Natural killer cell (primary cell): ENCODE measurements at regions not wholly inside any gene's neighbourhood (a gene's known extent, or its start where the extent isn't known, plus 50 kb on each side); places are given as distances from the start of the nearest gene placed in this dataset.
"Not testable (repeated sequence)": the region's sequence is repeated elsewhere in the genome, so short reads cannot be mapped to it uniquely, and the experiment has no call there.

Experiments used
- ATAC-seq, 3 donors: fragments of 150-1000 bp in 2 of 3; fragments of 200-7000 bp in 1 of 3; cut with Tn5 transposase; 1 replicate in 1 of 3; 2 replicates in 2 of 3; pipeline ENCODE4 v1.10.0; 2021; ENCODE audit warnings: mild to moderate bottlenecking in 2 of 3, moderate library complexity in 2 of 3
- DNase-seq, 2 donors: peaks; one replicate each; pipeline versions ENCODE4 v3.0.0 to v3.0.0-alpha.2; 2013 to 2021; ENCODE audit warnings: mixed read lengths in 1 of 2
- H3K27ac ChIP-seq: one replicate; pipeline ENCODE4 v1.5.1; 2013; ENCODE audit warnings: mild to moderate bottlenecking, low read length
- H3K27me3 ChIP-seq: one replicate; pipeline ENCODE4 v1.6.1; 2013; ENCODE audit warnings: low read length; ENCODE audit not compliant: control insufficient read depth, insufficient read depth
- H3K36me3 ChIP-seq: one replicate; pipeline ENCODE4 v1.6.1; 2013; ENCODE audit warnings: low read length; ENCODE audit not compliant: control insufficient read depth, insufficient read depth
- H3K4me1 ChIP-seq: one replicate; pipeline ENCODE4 v1.6.1; 2013; ENCODE audit warnings: low read length; ENCODE audit not compliant: control insufficient read depth, insufficient read depth
- H3K4me3 ChIP-seq: one replicate; pipeline ENCODE4 v1.5.1; 2013; ENCODE audit warnings: low read length
- H3K9me3 ChIP-seq: one replicate; pipeline ENCODE4 v1.6.1; 2013; ENCODE audit warnings: low read length; ENCODE audit not compliant: control insufficient read depth, insufficient read depth
- H3K27ac Mint-ChIP-seq, 2 donors: one replicate each; pipeline ENCODE4 v1.8.0; 2022; ENCODE audit warnings: mild to moderate bottlenecking in 2 of 2, mixed read lengths in 2 of 2, moderate library complexity in 1 of 2
- H3K27me3 Mint-ChIP-seq, 2 donors: one replicate each; pipeline ENCODE4 v1.8.0; 2022; ENCODE audit warnings: low read depth in 2 of 2, mixed read lengths in 2 of 2
- H3K36me3 Mint-ChIP-seq: one replicate; pipeline ENCODE4 v1.8.0; 2022; ENCODE audit warnings: mixed read lengths
- H3K4me1 Mint-ChIP-seq, 2 donors: one replicate each; pipeline ENCODE4 v1.8.0; 2022; ENCODE audit warnings: mixed read lengths in 2 of 2
- H3K4me3 Mint-ChIP-seq: one replicate; pipeline ENCODE4 v1.8.0; 2022; ENCODE audit warnings: mild to moderate bottlenecking, moderate library complexity, mixed read lengths
- H3K9me3 Mint-ChIP-seq, 2 donors: one replicate each; pipeline ENCODE4 v1.8.0; 2022; ENCODE audit warnings: mixed read lengths in 2 of 2
- WGBS: methylation state at CpG from one replicate; pipeline ENCODE4 v1.1.7; 2013; ENCODE audit warnings: missing lambda C conversion rate; ENCODE audit not compliant: insufficient coverage; 5-methylcytosine and 5-hydroxymethylcytosine counted together
- intact Hi-C: fragments of 100-400 bp; cut with micrococcal nuclease; formaldehyde crosslinking; loops from one replicate; pipeline ENCODE4 v1.14.2; 2022
- TF ChIP-seq, protein P1 (sequence below): fragments of 200-600 bp; IDR thresholded peaks from one replicate; pipeline ENCODE4 v1.8.0; 2022; ENCODE audit warnings: antibody characterized with exemption

GRCh38 chr20:29763821-29764511 is 1493.5 kb upstream of the DEFB115 start:
- Mint-ChIP-seq H3K27ac (no peak overlapping the region), H3K9me3 (peaks cover 7 to 13% of the 10 kb centered on the region in 2 donors), H3K36me3 (no peaks in the 10 kb centered on the region), H3K27me3 (no peaks in the 10 kb centered on the region), H3K4me1 (no peaks in the 10 kb centered on the region), H3K4me3 (no peak overlapping the region)
- Histone ChIP-seq H3K4me3 (no peak overlapping the region), H3K27me3 (no peaks in the 10 kb centered on the region), H3K36me3 (no peaks in the 10 kb centered on the region), H3K27ac (no peak overlapping the region), H3K4me1 (no peaks in the 10 kb centered on the region), H3K9me3 (peaks cover 5% of the 10 kb centered on the region)
- ATAC-seq (no peak), DNase-seq (no peak)
- TF ChIP-seq, protein P1, sequence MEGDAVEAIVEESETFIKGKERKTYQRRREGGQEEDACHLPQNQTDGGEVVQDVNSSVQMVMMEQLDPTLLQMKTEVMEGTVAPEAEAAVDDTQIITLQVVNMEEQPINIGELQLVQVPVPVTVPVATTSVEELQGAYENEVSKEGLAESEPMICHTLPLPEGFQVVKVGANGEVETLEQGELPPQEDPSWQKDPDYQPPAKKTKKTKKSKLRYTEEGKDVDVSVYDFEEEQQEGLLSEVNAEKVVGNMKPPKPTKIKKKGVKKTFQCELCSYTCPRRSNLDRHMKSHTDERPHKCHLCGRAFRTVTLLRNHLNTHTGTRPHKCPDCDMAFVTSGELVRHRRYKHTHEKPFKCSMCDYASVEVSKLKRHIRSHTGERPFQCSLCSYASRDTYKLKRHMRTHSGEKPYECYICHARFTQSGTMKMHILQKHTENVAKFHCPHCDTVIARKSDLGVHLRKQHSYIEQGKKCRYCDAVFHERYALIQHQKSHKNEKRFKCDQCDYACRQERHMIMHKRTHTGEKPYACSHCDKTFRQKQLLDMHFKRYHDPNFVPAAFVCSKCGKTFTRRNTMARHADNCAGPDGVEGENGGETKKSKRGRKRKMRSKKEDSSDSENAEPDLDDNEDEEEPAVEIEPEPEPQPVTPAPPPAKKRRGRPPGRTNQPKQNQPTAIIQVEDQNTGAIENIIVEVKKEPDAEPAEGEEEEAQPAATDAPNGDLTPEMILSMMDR: no peak
- WGBS: 62% methylated on average over 25 of the region's 29 CpGs
- intact Hi-C loops: no loop called here

GRCh38 chr20:29764922-29765610 is 1492.4 kb upstream of the DEFB115 start:
- H3K36me3 ChIP-seq, H3K36me3 Mint-ChIP-seq, H3K27me3 Mint-ChIP-seq, H3K9me3 ChIP-seq, ATAC-seq, H3K4me1 Mint-ChIP-seq, H3K27ac ChIP-seq, H3K4me1 ChIP-seq, H3K4me3 ChIP-seq, H3K27me3 ChIP-seq, intact Hi-C loops, H3K4me3 Mint-ChIP-seq, H3K27ac Mint-ChIP-seq: not testable (repeated sequence)
- 41% methylated on average over 25 of the region's 25 CpGs for WGBS
- H3K9me3 Mint-ChIP-seq: peaks cover 8 to 17% of the 10 kb centered on the region in 2 donors
- DNase-seq: peak in 1 of 2 donors; percentile 6

DNA sequence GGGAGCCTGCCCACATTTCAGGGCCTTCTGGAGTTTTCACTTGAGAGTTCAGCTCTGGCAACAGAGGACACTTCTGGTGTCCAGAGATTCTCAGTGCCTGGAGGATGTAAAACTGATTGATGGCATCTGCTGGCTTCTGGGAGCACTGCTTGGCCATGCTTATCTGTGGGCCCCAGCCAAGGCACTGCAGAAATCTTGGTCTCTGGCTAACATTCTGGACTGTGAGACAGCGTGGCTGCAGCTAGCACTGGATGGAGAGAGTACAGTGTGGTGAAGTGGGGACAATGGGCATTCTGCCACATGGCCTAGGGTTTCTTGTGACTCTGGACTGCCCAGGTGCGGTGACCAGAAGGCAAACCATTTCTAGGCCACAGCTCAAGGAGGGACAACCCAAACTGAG is 1479.4 kb upstream of the DEFB115 start:
- H3K36me3 ChIP-seq, H3K27ac ChIP-seq, H3K4me1 Mint-ChIP-seq, intact Hi-C loops, H3K27ac Mint-ChIP-seq, H3K4me3 ChIP-seq, ATAC-seq, H3K4me3 Mint-ChIP-seq, DNase-seq, H3K4me1 ChIP-seq, H3K27me3 Mint-ChIP-seq, H3K27me3 ChIP-seq: not testable (repeated sequence)
- H3K36me3 Mint-ChIP-seq: peaks cover 16% of the 10 kb centered on the region
- peaks cover 14 to 17% of the 10 kb centered on the region in 2 donors for H3K9me3 Mint-ChIP-seq
- peaks cover 13% of the 10 kb centered on the region for H3K9me3 ChIP-seq
- WGBS: 50% methylated on average over 2 of the region's 2 CpGs

DNA sequence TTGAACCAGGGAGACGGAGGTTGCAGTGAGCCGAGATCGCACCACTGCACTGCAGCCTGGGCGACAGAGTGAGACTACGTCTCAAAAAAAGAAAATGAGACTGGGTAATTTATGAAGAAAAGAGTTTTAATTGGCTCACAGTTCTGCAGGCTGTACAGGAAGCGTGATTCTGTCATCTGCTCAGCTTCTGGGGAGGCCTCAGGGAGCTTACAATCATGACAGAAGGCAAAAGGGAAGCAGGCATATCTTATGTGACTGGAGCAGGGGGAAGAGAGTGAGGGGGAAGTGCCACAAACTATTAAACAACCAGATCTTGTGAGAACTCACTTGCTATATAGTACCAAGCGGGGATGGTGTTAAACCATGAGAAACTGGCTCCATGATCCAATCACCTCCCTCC is 1476.2 kb upstream of the DEFB115 start:
- Mint-ChIP-seq H3K36me3 (peaks cover 12% of the 10 kb centered on the region), H3K9me3 (peaks cover 13 to 21% of the 10 kb centered on the region in 2 donors)
- H3K27ac ChIP-seq, H3K27me3 Mint-ChIP-seq, H3K36me3 ChIP-seq, H3K4me3 Mint-ChIP-seq, DNase-seq, ATAC-seq, H3K4me1 ChIP-seq, H3K4me3 ChIP-seq, H3K27me3 ChIP-seq, intact Hi-C loops, H3K27ac Mint-ChIP-seq, H3K4me1 Mint-ChIP-seq: not testable (repeated sequence)
- WGBS: 74% methylated on average over 7 of the region's 7 CpGs
- peaks cover 15% of the 10 kb centered on the region for H3K9me3 ChIP-seq

GRCh38 chr20:29781891-29782290 is 1475.6 kb upstream of the DEFB115 start:
- peaks cover 15% of the 10 kb centered on the region for H3K9me3 ChIP-seq
- H3K4me1 Mint-ChIP-seq, intact Hi-C loops, H3K4me3 ChIP-seq, DNase-seq, H3K27ac Mint-ChIP-seq, H3K27me3 ChIP-seq, H3K27ac ChIP-seq, H3K27me3 Mint-ChIP-seq, H3K36me3 ChIP-seq, H3K4me1 ChIP-seq, H3K4me3 Mint-ChIP-seq, ATAC-seq: not testable (repeated sequence)
- Mint-ChIP-seq H3K36me3 (peaks cover 15% of the 10 kb centered on the region), H3K9me3 (peaks cover 16 to 25% of the 10 kb centered on the region in 2 donors)
- WGBS: 85% methylated on average over 8 of the region's 8 CpGs

DNA sequence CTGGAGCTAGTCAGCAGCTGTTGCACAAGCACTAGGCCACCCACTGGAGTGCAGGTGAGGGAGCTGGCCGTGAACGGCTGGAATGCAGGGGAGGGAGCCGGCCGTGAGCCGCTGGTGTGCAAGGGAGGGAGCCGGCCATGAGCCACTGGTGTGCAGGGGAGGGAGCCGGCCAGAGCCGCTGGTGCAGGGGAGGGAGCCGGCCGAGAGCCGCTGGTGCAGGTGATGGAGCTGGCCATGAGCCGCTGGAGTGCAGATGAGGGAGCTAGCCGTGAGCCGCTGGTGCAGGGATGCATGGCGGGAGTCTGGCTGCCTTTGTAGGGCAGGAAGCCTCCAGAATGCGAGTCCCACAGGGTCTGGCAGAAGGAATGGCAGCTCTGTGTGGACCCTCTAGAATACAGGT is 1470.0 kb upstream of the DEFB115 start:
- ATAC-seq, H3K27ac Mint-ChIP-seq, DNase-seq, H3K4me1 Mint-ChIP-seq, H3K36me3 ChIP-seq, H3K27me3 ChIP-seq, H3K27ac ChIP-seq, H3K27me3 Mint-ChIP-seq, H3K4me3 Mint-ChIP-seq, H3K4me3 ChIP-seq, intact Hi-C loops, H3K4me1 ChIP-seq: not testable (repeated sequence)
- H3K9me3 ChIP-seq: peaks cover 19% of the 10 kb centered on the region
- Mint-ChIP-seq H3K9me3 (peaks cover 18 to 24% of the 10 kb centered on the region in 2 donors), H3K36me3 (peaks cover 11% of the 10 kb centered on the region)
- 84% methylated on average over 16 of the region's 16 CpGs for WGBS
